Stromal cell of bone marrow (primary cell): ENCODE measurements at regions not wholly inside any gene's neighbourhood (a gene's known extent, or its start where the extent isn't known, plus 50 kb on each side); places are given as distances from the start of the nearest gene placed in this dataset.
A peak's percentile ranks its signal among the peaks of the same experiment; 100 is the strongest.

Experiments used
- DNase-seq: peaks from one replicate; pipeline ENCODE4 v3.0.0-alpha.2; 2012; ENCODE audit warnings: low read depth

DNA sequence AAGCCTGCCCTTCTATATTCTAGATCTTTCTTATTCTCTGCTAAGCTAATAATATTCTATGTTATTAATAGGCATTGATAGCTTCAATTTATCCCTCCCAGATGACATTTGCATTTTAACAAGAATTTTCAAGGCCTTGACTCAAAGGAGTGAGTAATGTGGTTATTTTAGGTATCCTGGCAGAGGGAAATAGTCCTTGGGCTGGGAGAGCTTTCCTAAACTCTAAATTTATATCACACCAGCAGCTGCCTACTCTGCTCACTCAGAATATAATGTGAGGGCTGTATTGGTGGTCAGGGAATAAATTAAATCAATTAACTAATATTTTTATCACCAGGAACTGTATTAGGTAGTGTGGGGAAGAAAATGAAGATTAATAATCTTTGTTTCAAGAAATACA is 74.8 kb upstream of the ADAM23 start:
- no peak for DNase-seq

GRCh38 chr2:206368933-206369569 is 74.3 kb upstream of the ADAM23 start:
- no peak for DNase-seq

GRCh38 chr2:206375956-206376355 is 67.4 kb upstream of the ADAM23 start:
- DNase-seq, result no peak

GRCh38 chr2:206378835-206379234 is 64.5 kb upstream of the ADAM23 start:
- no peak for DNase-seq

DNA sequence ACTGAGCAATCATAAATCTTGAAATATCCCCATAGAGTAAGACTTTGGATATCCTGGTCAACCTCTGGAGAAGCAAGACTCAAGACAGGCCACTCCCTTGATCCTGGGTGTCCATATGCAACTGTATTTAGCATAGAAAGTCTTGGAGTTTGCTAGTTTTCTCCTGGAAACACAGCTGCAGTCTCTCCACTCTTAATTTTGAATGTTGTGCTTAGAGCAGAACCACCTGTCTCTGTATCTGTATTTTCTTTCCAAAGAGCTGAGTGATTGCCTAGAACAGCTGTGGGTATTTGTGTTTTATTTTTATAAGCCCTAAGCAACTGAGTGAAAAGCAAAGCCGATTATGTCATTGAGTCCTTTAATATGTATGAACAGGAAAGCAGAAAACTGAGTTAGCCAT is 64.1 kb upstream of the ADAM23 start:
- no peak for DNase-seq

GRCh38 chr2:206379886-206380285 is 63.4 kb upstream of the ADAM23 start:
- DNase-seq, result no peak

DNA sequence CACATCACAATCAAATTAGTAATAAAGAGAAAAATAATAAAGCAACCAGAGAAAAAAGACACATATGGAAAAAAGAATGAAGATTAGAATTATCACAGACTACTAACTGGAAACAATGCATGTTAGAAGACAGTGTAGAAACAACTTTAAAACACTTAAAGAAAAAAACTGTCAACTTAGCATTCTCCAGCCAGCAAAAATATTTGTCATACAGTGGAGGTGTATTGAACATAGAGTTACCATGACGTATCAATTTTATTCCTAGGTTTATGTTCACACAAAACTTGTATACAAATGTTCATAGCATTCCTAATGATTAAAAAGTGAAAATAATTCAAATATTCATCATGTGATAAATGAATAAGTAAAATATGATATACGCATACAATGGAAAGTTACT is 61.5 kb upstream of the ADAM23 start:
- DNase-seq, result no peak

DNA sequence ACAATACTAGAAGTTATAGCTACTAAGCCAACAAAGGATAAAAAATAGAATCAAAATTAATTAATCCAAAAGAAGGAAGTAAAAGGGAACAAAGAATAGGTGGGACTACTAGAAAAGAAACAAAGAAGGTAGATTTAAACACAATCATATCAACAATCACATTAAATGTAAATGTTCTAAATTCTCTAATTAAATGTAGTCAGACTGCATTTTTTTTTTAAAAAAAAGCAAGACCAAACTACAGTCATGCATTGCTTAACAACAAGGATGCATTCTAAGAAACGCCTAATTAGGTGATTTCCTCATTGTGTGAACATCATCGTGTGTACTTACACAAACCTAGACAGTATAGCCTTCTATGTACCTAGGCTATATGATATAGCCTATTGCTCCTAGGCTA is 59.7 kb upstream of the ADAM23 start:
- DNase-seq, result no peak

- DNase-seq, result no peak
Observed at GRCh38 chr2:206387808-206388207, 55.5 kb upstream of the ADAM23 start.

DNA sequence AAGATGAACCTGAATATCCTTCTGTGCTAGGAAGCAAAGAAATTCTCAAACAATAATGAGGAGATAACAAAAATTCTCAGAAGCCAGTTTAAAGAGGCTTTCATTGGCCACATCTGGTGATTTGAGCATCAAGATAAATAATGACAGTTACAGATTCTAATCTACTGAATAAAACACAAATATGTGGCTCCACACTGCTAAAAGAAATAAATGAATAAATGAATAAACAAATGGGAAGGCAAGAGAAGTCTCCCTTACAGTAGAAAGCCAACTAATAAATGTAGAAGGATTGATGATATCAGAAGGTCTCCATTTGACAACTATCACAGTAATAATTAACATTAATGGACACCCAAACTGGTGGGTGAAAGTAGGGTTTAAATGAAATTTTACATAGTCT is 54.6 kb upstream of the ADAM23 start:
- DNase-seq, result no peak

DNA sequence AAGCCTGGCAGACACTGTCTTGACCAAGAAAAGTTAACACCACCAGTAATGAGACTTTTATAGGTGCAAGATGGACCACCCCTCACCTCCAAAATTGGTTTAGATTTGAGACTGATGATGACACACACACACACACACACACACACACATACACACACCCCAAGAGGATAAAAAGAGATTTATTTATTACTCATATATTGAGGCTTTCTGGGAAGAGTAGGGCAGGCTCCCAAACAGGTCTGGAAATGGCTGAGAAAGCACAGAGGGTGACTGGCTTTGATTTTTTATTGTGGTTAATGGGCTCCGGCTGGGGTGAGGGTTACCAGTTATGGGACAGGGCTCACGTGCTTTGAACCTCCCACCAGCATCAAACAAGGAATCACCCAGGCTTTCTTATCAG is 54.2 kb upstream of the ADAM23 start:
- no peak for DNase-seq

DNA sequence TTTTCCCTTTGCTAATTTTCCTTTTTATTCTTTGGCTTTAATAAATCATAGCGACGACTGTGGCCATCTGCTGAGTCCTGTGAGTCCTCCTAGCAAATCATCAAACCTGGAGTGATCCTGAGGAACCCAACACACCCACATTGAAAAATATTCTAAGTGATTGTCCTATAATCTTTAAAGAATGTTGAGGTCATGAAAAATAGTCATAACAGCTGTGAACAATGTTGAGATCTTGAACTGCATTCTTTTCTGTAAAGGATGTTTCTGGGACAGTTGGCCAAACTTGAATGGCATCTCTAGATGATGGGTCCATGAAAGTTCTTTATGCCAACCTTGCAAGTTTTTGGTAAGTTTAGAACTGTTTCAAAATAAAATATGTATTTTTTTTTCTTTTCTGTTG is 53.2 kb upstream of the ADAM23 start:
- DNase-seq, result no peak

- DNase-seq, result peak; percentile 29
Observed at GRCh38 chr2:206392118-206392517, 51.2 kb upstream of the ADAM23 start.
